Cardiac muscle cell (in vitro differentiated cells and primary cell): ENCODE measurements at regions not wholly inside any gene's neighbourhood (a gene's known extent, or its start where the extent isn't known, plus 50 kb on each side); places are given as distances from the start of the nearest gene placed in this dataset.

Experiments used
- DNase-seq, 2 donors: peaks; one replicate each; pipeline versions ENCODE4 v3.0.0 to v3.0.0-alpha.2; 2010 to 2017; ENCODE audit warnings: low read depth in 1 of 2, low spot score in 1 of 2
- H3K27ac ChIP-seq: fragments of 200-600 bp; sonication (generic); 2 replicates; pipeline ENCODE4 v1.5.1; 2016
- H3K27me3 ChIP-seq: fragments of 200-600 bp; sonication (generic); 2 replicates; pipeline ENCODE4 v1.6.0; 2016; ENCODE audit warnings: control low read depth
- H3K36me3 ChIP-seq: fragments of 200-600 bp; sonication (generic); 2 replicates; pipeline ENCODE4 v1.5.1; 2016; ENCODE audit warnings: control low read depth
- H3K4me1 ChIP-seq: fragments of 200-600 bp; sonication (generic); 2 replicates; pipeline ENCODE4 v1.8.1; 2017; ENCODE audit warnings: low read depth, mild to moderate bottlenecking, mixed run types
- H3K4me3 ChIP-seq: fragments of 200-600 bp; sonication (generic); 2 replicates; pipeline ENCODE4 v1.5.1; 2016; ENCODE audit warnings: mild to moderate bottlenecking
- H3K9me3 ChIP-seq: fragments of 200-600 bp; sonication (generic); 2 replicates; pipeline ENCODE4 v1.5.1; 2017; ENCODE audit warnings: low read depth, mild to moderate bottlenecking, control low read depth
- TF ChIP-seq, protein P1 (sequence below): IDR thresholded peaks from 2 replicates; pipeline ENCODE4 v1.5.1; 2012; ENCODE audit warnings: low read depth, mild to moderate bottlenecking, low read length

GRCh38 chr11:27208846-27209245 is 154.2 kb downstream of the CCDC34 start:
- DNase-seq = no peak
- H3K27ac ChIP-seq = no peak overlapping the region
- no peaks in the 10 kb centered on the region for H3K27me3 ChIP-seq
- no peaks in the 10 kb centered on the region for H3K9me3 ChIP-seq
- TF ChIP-seq, protein P1, sequence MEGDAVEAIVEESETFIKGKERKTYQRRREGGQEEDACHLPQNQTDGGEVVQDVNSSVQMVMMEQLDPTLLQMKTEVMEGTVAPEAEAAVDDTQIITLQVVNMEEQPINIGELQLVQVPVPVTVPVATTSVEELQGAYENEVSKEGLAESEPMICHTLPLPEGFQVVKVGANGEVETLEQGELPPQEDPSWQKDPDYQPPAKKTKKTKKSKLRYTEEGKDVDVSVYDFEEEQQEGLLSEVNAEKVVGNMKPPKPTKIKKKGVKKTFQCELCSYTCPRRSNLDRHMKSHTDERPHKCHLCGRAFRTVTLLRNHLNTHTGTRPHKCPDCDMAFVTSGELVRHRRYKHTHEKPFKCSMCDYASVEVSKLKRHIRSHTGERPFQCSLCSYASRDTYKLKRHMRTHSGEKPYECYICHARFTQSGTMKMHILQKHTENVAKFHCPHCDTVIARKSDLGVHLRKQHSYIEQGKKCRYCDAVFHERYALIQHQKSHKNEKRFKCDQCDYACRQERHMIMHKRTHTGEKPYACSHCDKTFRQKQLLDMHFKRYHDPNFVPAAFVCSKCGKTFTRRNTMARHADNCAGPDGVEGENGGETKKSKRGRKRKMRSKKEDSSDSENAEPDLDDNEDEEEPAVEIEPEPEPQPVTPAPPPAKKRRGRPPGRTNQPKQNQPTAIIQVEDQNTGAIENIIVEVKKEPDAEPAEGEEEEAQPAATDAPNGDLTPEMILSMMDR = no peak
- H3K36me3 ChIP-seq = no peaks in the 10 kb centered on the region
- H3K4me3 ChIP-seq = no peak overlapping the region
- peaks cover 28% of the 10 kb centered on the region for H3K4me1 ChIP-seq

DNA sequence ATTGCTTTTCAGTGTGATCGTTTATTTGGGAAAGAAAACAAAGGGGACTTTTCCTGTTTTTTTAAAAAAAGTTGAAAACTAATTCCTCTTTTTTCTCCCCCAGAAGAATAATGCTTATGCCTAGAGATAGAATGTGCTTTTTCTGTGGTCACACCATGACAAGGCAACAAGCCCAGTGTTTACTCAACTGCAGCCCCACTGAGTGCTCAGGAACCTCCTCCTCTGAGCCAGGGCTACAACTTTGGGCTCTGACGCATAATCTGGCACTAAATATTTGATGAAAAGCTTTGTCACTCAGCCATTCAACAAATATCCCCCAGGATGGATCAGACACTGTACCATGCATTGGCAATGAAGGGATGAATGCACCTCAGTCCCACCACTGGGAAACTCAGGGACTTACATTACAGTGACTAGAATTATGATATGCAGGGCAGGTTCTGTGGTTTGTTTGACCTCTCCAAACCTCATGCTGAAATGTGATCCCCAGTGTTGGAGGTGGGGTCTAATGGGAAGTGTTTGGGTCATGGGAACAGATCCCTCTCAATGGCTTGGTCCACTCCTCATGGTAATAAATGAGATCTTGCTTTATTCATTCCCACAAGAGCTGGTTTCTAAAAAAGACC is 155.9 kb downstream of the CCDC34 start:
- DNase-seq = no peak
- TF ChIP-seq, protein P1 = no peak
- peaks cover 18% of the 10 kb centered on the region for H3K4me1 ChIP-seq

GRCh38 chr11:27205779-27206570 is 157.0 kb downstream of the CCDC34 start:
- DNase-seq = no peak
- Histone ChIP-seq H3K27ac (no peak overlapping the region), H3K4me1 (peaks cover 28% of the 10 kb centered on the region), H3K9me3 (no peaks in the 10 kb centered on the region), H3K27me3 (no peaks in the 10 kb centered on the region), H3K36me3 (no peaks in the 10 kb centered on the region), H3K4me3 (no peak overlapping the region)
- TF ChIP-seq, protein P1 = no peak

More for the DNA sequence above, 155.9 kb downstream of the CCDC34 start:
- Histone ChIP-seq H3K36me3 (no peaks in the 10 kb centered on the region), H3K4me3 (no peak overlapping the region), H3K9me3 (no peaks in the 10 kb centered on the region), H3K27me3 (no peaks in the 10 kb centered on the region), H3K27ac (no peak overlapping the region)

GRCh38 chr11:27205250-27205649 is 157.8 kb downstream of the CCDC34 start:
- TF ChIP-seq, protein P1 = no peak
- Histone ChIP-seq H3K27me3 (no peaks in the 10 kb centered on the region), H3K27ac (no peak overlapping the region), H3K4me3 (no peak overlapping the region), H3K4me1 (peaks cover 32% of the 10 kb centered on the region), H3K36me3 (no peaks in the 10 kb centered on the region), H3K9me3 (no peaks in the 10 kb centered on the region)
- DNase-seq = no peak

- TF ChIP-seq, protein P1 = no peak
- no peaks in the 10 kb centered on the region for H3K36me3 ChIP-seq
- no peak overlapping the region for H3K4me3 ChIP-seq
- no peaks in the 10 kb centered on the region for H3K9me3 ChIP-seq
- H3K4me1 ChIP-seq = peaks cover 28% of the 10 kb centered on the region
- H3K27me3 ChIP-seq = no peaks in the 10 kb centered on the region
- H3K27ac ChIP-seq = no peak overlapping the region
- DNase-seq = no peak
These were observed 158.5 kb downstream of the CCDC34 start for GRCh38 chr11:27204529-27204928.
